Gastroesophageal sphincter (tissue), 3 donors: ENCODE measurements at regions not wholly inside any gene's neighbourhood (a gene's known extent, or its start where the extent isn't known, plus 50 kb on each side); places are given as distances from the start of the nearest gene placed in this dataset.

Source experiments
- CTCF ChIP-seq, 4 experiments: fragments of 200-600 bp in 2 of 4; fragments of 450-650 bp in 2 of 4; sonication (generic) in 1 of 4; IDR thresholded peaks; one replicate each; pipeline ENCODE4 v1.5.1; 2017 to 2019; ENCODE audit warnings: antibody characterized with exemption in 4 of 4, mild to moderate bottlenecking in 2 of 4, moderate library complexity in 2 of 4
- EP300 ChIP-seq: sonication (generic); formaldehyde crosslinking; IDR thresholded peaks from one replicate; pipeline ENCODE4 v1.6.1; 2017; ENCODE audit warnings: antibody characterized with exemption, mild to moderate bottlenecking

- TF ChIP-seq CTCF (IDR thresholded peaks at IDR 0.05) (no peak), EP300 (no peak)
These were observed 81.8 kb upstream of the GPR26 start for GRCh38 chr10:123584419-123584775.
